Smooth muscle cell (in vitro differentiated cells): ENCODE measurements at regions not wholly inside any gene's neighbourhood (a gene's known extent, or its start where the extent isn't known, plus 50 kb on each side); places are given as distances from the start of the nearest gene placed in this dataset.

Experiments
- DNase-seq: peaks from one replicate; lab custom pipeline; 2025; ENCODE audit not compliant: unreplicated experiment; lab: John Stamatoyannopoulos, UW
- H2AFZ ChIP-seq: fragments of 200-600 bp; sonication (generic); 2 replicates; pipeline ENCODE4 v1.6.0; 2016; ENCODE audit warnings: antibody characterized with exemption, low read depth, mild to moderate bottlenecking
- H3F3A ChIP-seq: fragments of 200-600 bp; sonication (generic); 2 replicates; pipeline ENCODE4 v1.6.0; 2017; ENCODE audit warnings: antibody characterized with exemption, low read depth
- H3K27ac ChIP-seq: fragments of 200-600 bp; sonication (generic); 2 replicates; pipeline ENCODE4 v1.5.1; 2016; ENCODE audit warnings: low read depth, mild to moderate bottlenecking
- H3K27me3 ChIP-seq: fragments of 200-600 bp; sonication (generic); 2 replicates; pipeline ENCODE4 v1.6.1; 2016; ENCODE audit warnings: low read depth, mild to moderate bottlenecking
- H3K36me3 ChIP-seq: fragments of 200-600 bp; sonication (generic); 2 replicates; pipeline ENCODE4 v1.5.1; 2016; ENCODE audit warnings: low read depth
- H3K4me1 ChIP-seq: fragments of 200-600 bp; sonication (generic); 2 replicates; pipeline ENCODE4 v1.5.1; 2016; ENCODE audit warnings: low read depth
- H3K4me2 ChIP-seq: fragments of 200-600 bp; sonication (generic); 2 replicates; pipeline ENCODE4 v1.6.0; 2016; ENCODE audit warnings: mild to moderate bottlenecking
- H3K4me3 ChIP-seq: fragments of 200-600 bp; sonication (generic); 2 replicates; pipeline ENCODE4 v1.5.1; 2016; ENCODE audit warnings: mild to moderate bottlenecking
- H3K79me2 ChIP-seq: fragments of 200-600 bp; sonication (generic); 2 replicates; pipeline ENCODE4 v1.6.0; 2016; ENCODE audit warnings: low read depth, mild to moderate bottlenecking
- H3K9ac ChIP-seq: fragments of 200-600 bp; sonication (generic); 2 replicates; pipeline ENCODE4 v1.6.0; 2016; ENCODE audit warnings: low read depth
- H3K9me3 ChIP-seq: fragments of 200-600 bp; sonication (generic); replicated peaks from 2 replicates; pipeline ENCODE4 v1.5.1; 2016; ENCODE audit warnings: low read depth
- H4K20me1 ChIP-seq: fragments of 200-600 bp; sonication (generic); 2 replicates; pipeline ENCODE4 v1.6.0; 2016; ENCODE audit warnings: low read depth
- CTCF ChIP-seq: fragments of 200-600 bp; sonication (generic); IDR thresholded peaks from 2 replicates; pipeline ENCODE4 v1.5.1; 2017; ENCODE audit warnings: borderline replicate concordance, mild to moderate bottlenecking, antibody characterized with exemption; ENCODE audit not compliant: insufficient read depth, poor library complexity, severe bottlenecking
- WGBS: methylation state at CpG from one replicate; pipeline ENCODE4 v1.1.7; 2016; ENCODE audit warnings: low lambda C conversion rate; 5-methylcytosine and 5-hydroxymethylcytosine counted together

DNA sequence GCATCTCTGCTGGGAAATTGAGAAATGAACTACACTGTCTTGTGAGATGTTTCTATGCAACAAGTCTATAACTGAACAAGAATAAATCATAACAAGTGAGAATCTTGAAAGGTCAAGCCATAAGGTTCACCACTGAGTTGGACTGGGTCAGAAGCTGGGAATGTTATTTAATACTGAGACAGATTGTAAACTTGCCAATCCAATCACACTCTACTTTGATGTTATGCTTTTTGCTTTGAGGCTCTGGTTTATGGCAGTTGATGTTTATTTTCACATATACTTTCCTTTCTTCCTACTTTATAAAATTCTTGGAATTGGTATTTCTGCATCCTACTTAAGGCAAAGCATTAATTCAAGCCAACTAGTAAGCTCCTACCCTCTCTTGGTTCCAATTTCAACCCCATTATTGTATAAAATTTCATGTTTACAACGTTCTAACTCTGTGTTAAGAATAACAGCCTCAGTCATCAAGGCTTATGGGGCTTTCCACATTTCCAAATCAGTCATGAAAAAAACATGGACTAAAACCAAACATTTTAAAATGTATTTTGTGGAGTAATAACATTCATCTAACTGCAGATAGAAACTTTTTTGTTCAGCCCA lies 533.4 kb downstream of the NYAP2 start:
- Histone ChIP-seq H3F3A (no peaks in the 10 kb centered on the region), H3K79me2 (no peaks in the 10 kb centered on the region), H3K9me3 (no peaks in the 10 kb centered on the region), H3K9ac (no peak overlapping the region), H3K4me3 (no peak overlapping the region), H4K20me1 (no peaks in the 10 kb centered on the region), H2AFZ (no peak overlapping the region), H3K36me3 (no peaks in the 10 kb centered on the region), H3K27ac (no peak overlapping the region), H3K4me1 (no peaks in the 10 kb centered on the region), H3K4me2 (no peak overlapping the region), H3K27me3 (no peaks in the 10 kb centered on the region)
- no peak for TF ChIP-seq CTCF
- 77% methylated on average over 1 of the region's 1 CpG for WGBS
- no peak for DNase-seq

DNA sequence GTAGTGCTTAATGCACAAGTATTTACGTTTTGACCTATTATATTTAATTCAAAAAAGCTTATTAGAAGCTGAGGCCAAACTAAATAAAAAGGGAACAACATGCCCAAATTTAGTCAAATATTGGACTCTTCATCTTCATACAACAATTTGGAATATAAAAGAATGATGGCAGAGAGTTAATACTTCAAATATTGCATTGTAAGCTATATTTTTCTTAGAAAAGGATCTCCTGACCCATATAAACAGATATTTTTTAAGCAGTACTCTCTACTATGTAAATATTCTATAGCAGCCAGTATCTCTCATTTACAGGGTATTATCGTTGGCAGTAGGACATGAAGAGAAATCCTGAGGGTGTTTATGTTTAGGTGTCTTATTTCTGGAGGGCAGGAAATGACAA lies 531.2 kb downstream of the NYAP2 start:
- no peak overlapping the region for H3K27ac ChIP-seq
- H2AFZ ChIP-seq, result no peak overlapping the region
- WGBS, result 91% methylated on average over 2 of the region's 2 CpGs
- no peak overlapping the region for H3K9ac ChIP-seq
- H3K79me2 ChIP-seq, result no peaks in the 10 kb centered on the region
- H3K4me2 ChIP-seq, result no peak overlapping the region
- no peaks in the 10 kb centered on the region for H3K9me3 ChIP-seq
- H4K20me1 ChIP-seq, result no peaks in the 10 kb centered on the region
- H3K4me3 ChIP-seq, result no peak overlapping the region
- no peaks in the 10 kb centered on the region for H3K27me3 ChIP-seq
- H3K36me3 ChIP-seq, result no peaks in the 10 kb centered on the region
- no peaks in the 10 kb centered on the region for H3F3A ChIP-seq
- TF ChIP-seq CTCF, result no peak
- no peaks in the 10 kb centered on the region for H3K4me1 ChIP-seq
- no peak for DNase-seq

- Histone ChIP-seq H3K4me3 (no peak overlapping the region), H3K36me3 (no peaks in the 10 kb centered on the region), H3K9ac (no peak overlapping the region), H4K20me1 (no peaks in the 10 kb centered on the region), H3K27ac (no peak overlapping the region), H3K4me2 (no peak overlapping the region), H3K9me3 (peaks cover 5% of the 10 kb centered on the region), H3F3A (no peaks in the 10 kb centered on the region), H3K4me1 (no peaks in the 10 kb centered on the region), H3K27me3 (no peaks in the 10 kb centered on the region), H3K79me2 (no peaks in the 10 kb centered on the region), H2AFZ (no peak overlapping the region)
- no peak for TF ChIP-seq CTCF
- WGBS, result 82% methylated on average over 6 of the region's 6 CpGs
- DNase-seq, result no peak
Observed at GRCh38 chr2:225920621-225921220, 521.2 kb downstream of the NYAP2 start.

- Histone ChIP-seq H3K4me3 (no peak overlapping the region), H3F3A (no peaks in the 10 kb centered on the region), H3K27ac (no peak overlapping the region), H3K36me3 (no peaks in the 10 kb centered on the region), H3K9me3 (peaks cover 5% of the 10 kb centered on the region), H4K20me1 (no peaks in the 10 kb centered on the region), H3K4me2 (no peak overlapping the region), H3K9ac (no peak overlapping the region), H3K79me2 (no peaks in the 10 kb centered on the region), H3K4me1 (no peaks in the 10 kb centered on the region), H3K27me3 (no peaks in the 10 kb centered on the region), H2AFZ (no peak overlapping the region)
- no peak for TF ChIP-seq CTCF
- WGBS, result 72% methylated on average over 2 of the region's 2 CpGs
- DNase-seq, result no peak
Observed at GRCh38 chr2:225916692-225917091, 517.2 kb downstream of the NYAP2 start.
